Keratinocyte (primary cell): ENCODE measurements at regions not wholly inside any gene's neighbourhood (a gene's known extent, or its start where the extent isn't known, plus 50 kb on each side); places are given as distances from the start of the nearest gene placed in this dataset.

Source experiments
- DNase-seq: peaks from one replicate; pipeline ENCODE4 v3.0.0-alpha.2; 2011; ENCODE audit warnings: low read depth, missing footprints, low spot score
- FAIRE-seq: peaks from 2 replicates; lab custom pipeline; 2011; peaks lifted over from hg19 to GRCh38; lab: Jason Lieb, UNC
- H2AFZ ChIP-seq: 2 replicates; pipeline ENCODE4 v1.6.0; 2012; ENCODE audit warnings: low read length, control low read depth, inconsistent platforms; ENCODE audit not compliant: control insufficient read depth
- H3K27ac ChIP-seq: 2 replicates; pipeline ENCODE4 v1.5.1; 2011; ENCODE audit warnings: low read length; ENCODE audit not compliant: control insufficient read depth, insufficient read depth
- H3K27me3 ChIP-seq: 3 replicates; pipeline ENCODE4 v1.6.0; 2011; ENCODE audit warnings: low read length; ENCODE audit not compliant: control insufficient read depth, insufficient read depth; ENCODE audit errors: extremely low read depth
- H3K36me3 ChIP-seq, 2 experiments: 2 replicates in 1 of 2; 3 replicates in 1 of 2; pipeline ENCODE4 v1.5.1; 2011; ENCODE audit warnings: low read length in 2 of 2, mild to moderate bottlenecking in 1 of 2; ENCODE audit not compliant: control insufficient read depth in 2 of 2, insufficient read depth in 2 of 2; ENCODE audit errors: extremely low read depth in 1 of 2
- H3K4me1 ChIP-seq: 3 replicates; pipeline ENCODE4 v1.5.1; 2011; ENCODE audit warnings: low read length; ENCODE audit not compliant: control insufficient read depth, insufficient read depth; ENCODE audit errors: extremely low read depth
- H3K4me2 ChIP-seq: 3 replicates; pipeline ENCODE4 v1.6.0; 2011; ENCODE audit warnings: low read depth, low read length; ENCODE audit not compliant: control insufficient read depth, insufficient read depth; ENCODE audit errors: extremely low read depth
- H3K4me3 ChIP-seq, 3 experiments: fragments of 200-600 bp in 1 of 3; sonication (generic) in 1 of 3; 2 replicates in 2 of 3; 3 replicates in 1 of 3; pipeline ENCODE4 v1.5.1; 2011 to 2016; ENCODE audit warnings: low read length in 3 of 3, mild to moderate bottlenecking in 3 of 3, control low read depth in 2 of 3, inconsistent platforms in 1 of 3, low read depth in 1 of 3, mixed read lengths in 1 of 3, mixed run types in 1 of 3, moderate library complexity in 1 of 3; ENCODE audit not compliant: control insufficient read depth in 2 of 3, insufficient read depth in 2 of 3; ENCODE audit errors: extremely low read depth in 1 of 3
- H3K79me2 ChIP-seq: 2 replicates; pipeline ENCODE4 v1.6.0; 2012; ENCODE audit warnings: low read length; ENCODE audit not compliant: control insufficient read depth, insufficient read depth
- H3K9ac ChIP-seq: 3 replicates; pipeline ENCODE4 v1.6.0; 2011; ENCODE audit warnings: low read length; ENCODE audit not compliant: control insufficient read depth, insufficient read depth; ENCODE audit errors: extremely low read depth
- H3K9me1 ChIP-seq: 3 replicates; pipeline ENCODE4 v1.6.0; 2011; ENCODE audit warnings: low read length; ENCODE audit not compliant: control insufficient read depth, insufficient read depth; ENCODE audit errors: extremely low read depth
- H3K9me3 ChIP-seq: 2 replicates; pipeline ENCODE4 v1.5.1; 2012; ENCODE audit warnings: low read depth, low read length; ENCODE audit not compliant: control insufficient read depth
- H4K20me1 ChIP-seq: 3 replicates; pipeline ENCODE4 v1.6.0; 2011; ENCODE audit warnings: low read length; ENCODE audit not compliant: control insufficient read depth, insufficient read depth; ENCODE audit errors: extremely low read depth
- CTCF ChIP-seq, 3 experiments: IDR thresholded peaks in 1 of 3; conservative IDR thresholded peaks in 1 of 3; optimal IDR thresholded peaks in 1 of 3; 2 replicates in 2 of 3; 3 replicates in 1 of 3; pipeline versions ENCODE3 to v1.5.1; 2011; ENCODE audit warnings: low read length in 3 of 3, mild to moderate bottlenecking in 3 of 3, moderate library complexity in 2 of 3, control low read depth in 1 of 3, inconsistent platforms in 1 of 3; ENCODE audit not compliant: insufficient read depth in 2 of 3; ENCODE audit errors: extremely low read depth in 1 of 3
- EZH2 ChIP-seq: IDR thresholded peaks from one replicate; pipeline ENCODE4 v1.6.1; 2012; ENCODE audit warnings: inconsistent platforms, mild to moderate bottlenecking, low read length, moderate library complexity
- dilution Hi-C: fragments of 300-500 bp; cut with MboI; formaldehyde crosslinking; loops from one replicate; pipeline ENCODE4 v1.7.0; 2020; ENCODE audit warnings: low sequenced_read_pairs; ENCODE audit not compliant: extremely low pct_ligation_motif_present

- H3K27ac ChIP-seq = no peak overlapping the region
- TF ChIP-seq EZH2 = no peak
- TF ChIP-seq CTCF (optimal IDR thresholded peaks at IDR 0.05 in 1 of 3, IDR thresholded peaks at IDR 0.05 in 1 of 3, conservative IDR thresholded peaks at IDR 0.05 in 1 of 3; ENCODE audit: extremely low read depth in 1 of 3, insufficient read depth in 2 of 3, low read length in 3 of 3) = no peak
- H3K4me2 ChIP-seq = no peak overlapping the region
- H3K9me1 ChIP-seq = no peaks in the 10 kb centered on the region
- no peak overlapping the region for H3K4me3 ChIP-seq
- no peaks in the 10 kb centered on the region for H3K27me3 ChIP-seq
- no peak for FAIRE-seq
- H3K79me2 ChIP-seq = no peaks in the 10 kb centered on the region
- no peak overlapping the region for H2AFZ ChIP-seq
- no peaks in the 10 kb centered on the region for H3K9me3 ChIP-seq
- H3K36me3 ChIP-seq = no peaks in the 10 kb centered on the region
- no peaks in the 10 kb centered on the region for H4K20me1 ChIP-seq
- dilution Hi-C loops = no loop called here
- no peak for DNase-seq
- H3K4me1 ChIP-seq = no peaks in the 10 kb centered on the region
- no peak overlapping the region for H3K9ac ChIP-seq
Observed at GRCh38 chr6:81643156-81643555, 109.3 kb downstream of the TENT5A start.

DNA sequence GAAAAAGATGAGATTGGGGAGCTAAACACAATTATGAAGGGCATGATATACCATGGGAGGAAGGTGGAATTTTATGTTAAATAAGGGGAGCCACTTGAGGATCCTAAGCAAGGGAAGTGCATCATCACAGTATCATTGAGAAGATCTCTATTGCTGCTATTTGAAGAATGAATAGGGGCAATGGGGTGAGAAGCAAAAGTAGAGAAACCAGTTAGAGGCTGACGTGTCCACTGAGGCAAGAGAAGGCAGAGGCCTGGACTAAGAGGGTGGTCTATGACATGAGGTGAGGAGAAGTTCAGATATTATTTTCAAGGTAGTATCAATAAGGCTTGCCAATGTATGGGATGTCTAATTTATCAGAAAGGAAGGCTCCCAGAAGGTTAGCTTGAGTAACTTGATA, 111.6 kb downstream of the TENT5A start:
- H2AFZ ChIP-seq = no peak overlapping the region
- H3K4me1 ChIP-seq = no peaks in the 10 kb centered on the region
- H3K9me1 ChIP-seq = no peaks in the 10 kb centered on the region
- no peak for DNase-seq
- H3K4me3 ChIP-seq = no peak overlapping the region
- no peaks in the 10 kb centered on the region for H3K36me3 ChIP-seq
- H3K9me3 ChIP-seq = no peaks in the 10 kb centered on the region
- H3K27ac ChIP-seq = no peak overlapping the region
- no peaks in the 10 kb centered on the region for H3K79me2 ChIP-seq
- no peak overlapping the region for H3K4me2 ChIP-seq
- dilution Hi-C loops = no loop called here
- TF ChIP-seq EZH2 = no peak
- TF ChIP-seq CTCF (optimal IDR thresholded peaks at IDR 0.05 in 1 of 3, IDR thresholded peaks at IDR 0.05 in 1 of 3, conservative IDR thresholded peaks at IDR 0.05 in 1 of 3; ENCODE audit: extremely low read depth in 1 of 3, insufficient read depth in 2 of 3, low read length in 3 of 3) = no peak
- H3K9ac ChIP-seq = no peak overlapping the region
- H3K27me3 ChIP-seq = no peaks in the 10 kb centered on the region
- no peak for FAIRE-seq
- no peaks in the 10 kb centered on the region for H4K20me1 ChIP-seq
